ENCODE measurements at regions not wholly inside any gene's neighbourhood (a gene's known extent, or its start where the extent isn't known, plus 50 kb on each side); places are given as distances from the start of the nearest gene placed in this dataset.

DNA sequence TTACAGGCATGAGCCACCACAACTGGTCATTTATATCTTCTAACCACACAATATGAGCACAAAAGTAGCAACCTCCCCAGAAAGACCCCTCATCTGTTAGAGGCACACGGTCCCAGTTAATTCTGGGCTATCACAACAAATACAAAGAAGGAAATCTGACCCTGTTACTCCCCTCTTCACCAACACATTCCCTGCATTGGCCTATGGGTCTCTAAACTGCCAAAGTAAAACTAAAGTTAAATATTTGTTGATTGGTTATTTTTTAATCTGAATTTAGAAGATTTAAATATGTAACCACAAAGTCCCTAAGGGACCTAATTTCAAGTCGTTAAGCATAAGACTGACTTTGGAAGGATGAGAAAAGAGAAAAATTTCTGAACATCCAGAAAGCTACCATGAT lies 496.7 kb upstream of the NMUR2 start:
- DNase-seq (ENCODE audit: low read depth): no peak
- TF ChIP-seq, protein P1, sequence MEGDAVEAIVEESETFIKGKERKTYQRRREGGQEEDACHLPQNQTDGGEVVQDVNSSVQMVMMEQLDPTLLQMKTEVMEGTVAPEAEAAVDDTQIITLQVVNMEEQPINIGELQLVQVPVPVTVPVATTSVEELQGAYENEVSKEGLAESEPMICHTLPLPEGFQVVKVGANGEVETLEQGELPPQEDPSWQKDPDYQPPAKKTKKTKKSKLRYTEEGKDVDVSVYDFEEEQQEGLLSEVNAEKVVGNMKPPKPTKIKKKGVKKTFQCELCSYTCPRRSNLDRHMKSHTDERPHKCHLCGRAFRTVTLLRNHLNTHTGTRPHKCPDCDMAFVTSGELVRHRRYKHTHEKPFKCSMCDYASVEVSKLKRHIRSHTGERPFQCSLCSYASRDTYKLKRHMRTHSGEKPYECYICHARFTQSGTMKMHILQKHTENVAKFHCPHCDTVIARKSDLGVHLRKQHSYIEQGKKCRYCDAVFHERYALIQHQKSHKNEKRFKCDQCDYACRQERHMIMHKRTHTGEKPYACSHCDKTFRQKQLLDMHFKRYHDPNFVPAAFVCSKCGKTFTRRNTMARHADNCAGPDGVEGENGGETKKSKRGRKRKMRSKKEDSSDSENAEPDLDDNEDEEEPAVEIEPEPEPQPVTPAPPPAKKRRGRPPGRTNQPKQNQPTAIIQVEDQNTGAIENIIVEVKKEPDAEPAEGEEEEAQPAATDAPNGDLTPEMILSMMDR (IDR thresholded peaks at IDR 0.05; ENCODE audit: insufficient read depth, low read length): no peak
- H3K4me3 ChIP-seq (ENCODE audit: low read depth, low read length): no peak overlapping the region

DNA sequence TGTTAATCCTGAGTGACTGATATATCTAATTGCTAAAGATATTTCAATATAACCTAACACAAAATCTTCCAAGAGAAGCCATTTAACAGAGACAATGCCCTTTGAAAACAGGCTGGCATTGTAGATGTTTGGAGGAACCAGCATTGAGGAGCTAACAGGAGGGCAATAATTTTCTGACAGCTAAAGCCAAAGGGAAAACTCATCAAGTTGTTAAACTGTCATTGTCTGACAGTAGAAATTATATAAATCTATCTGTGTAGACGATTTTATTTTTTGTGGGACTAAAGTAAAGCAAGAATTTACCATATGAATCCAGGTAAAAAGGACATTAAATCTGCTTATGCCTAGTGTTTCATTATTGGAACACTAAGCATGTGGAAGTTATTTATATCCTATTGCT lies 500.2 kb upstream of the NMUR2 start:
- H3K4me3 ChIP-seq (ENCODE audit: low read depth, low read length): no peak overlapping the region
- TF ChIP-seq, protein P1 (IDR thresholded peaks at IDR 0.05; ENCODE audit: insufficient read depth, low read length): no peak
- DNase-seq (ENCODE audit: low read depth): no peak

GRCh38 chr5:152907488-152908245 lies 502.6 kb upstream of the NMUR2 start:
- TF ChIP-seq, protein P1 (IDR thresholded peaks at IDR 0.05; ENCODE audit: insufficient read depth, low read length): no peak
- DNase-seq (ENCODE audit: low read depth): no peak

DNA sequence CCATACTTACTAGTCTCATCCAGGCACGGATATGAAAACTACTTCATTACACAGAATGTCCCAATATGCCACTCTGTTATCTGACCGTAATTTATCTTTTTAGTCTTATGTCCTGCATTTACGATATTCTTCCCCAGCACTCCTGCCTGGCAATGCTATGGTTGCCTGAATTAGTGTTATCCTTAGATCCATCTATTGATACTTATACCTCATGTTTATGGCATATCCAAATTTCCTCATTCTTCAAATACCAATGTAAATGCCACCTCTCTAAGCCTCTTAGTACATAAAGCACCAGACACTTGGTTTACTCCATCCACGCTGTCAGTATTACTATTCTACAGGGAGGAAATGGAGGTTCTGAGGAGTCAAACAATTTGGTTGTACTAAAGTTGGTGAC lies 507.8 kb upstream of the NMUR2 start:
- TF ChIP-seq, protein P1 (IDR thresholded peaks at IDR 0.05; ENCODE audit: insufficient read depth, low read length): no peak
- H3K4me3 ChIP-seq (ENCODE audit: low read depth, low read length): no peak overlapping the region

More at GRCh38 chr5:152907488-152908245, 502.6 kb upstream of the NMUR2 start:
- no peak overlapping the region for H3K4me3 ChIP-seq (ENCODE audit: low read depth, low read length)

GRCh38 chr5:152932621-152933020 lies 527.5 kb upstream of the NMUR2 start:
- H3K4me3 ChIP-seq (ENCODE audit: low read depth, low read length): no peak overlapping the region
- TF ChIP-seq, protein P1 (IDR thresholded peaks at IDR 0.05; ENCODE audit: insufficient read depth, low read length): no peak
- DNase-seq (ENCODE audit: low read depth): no peak

More for the DNA sequence above, 507.8 kb upstream of the NMUR2 start:
- no peak for DNase-seq (ENCODE audit: low read depth)

DNA sequence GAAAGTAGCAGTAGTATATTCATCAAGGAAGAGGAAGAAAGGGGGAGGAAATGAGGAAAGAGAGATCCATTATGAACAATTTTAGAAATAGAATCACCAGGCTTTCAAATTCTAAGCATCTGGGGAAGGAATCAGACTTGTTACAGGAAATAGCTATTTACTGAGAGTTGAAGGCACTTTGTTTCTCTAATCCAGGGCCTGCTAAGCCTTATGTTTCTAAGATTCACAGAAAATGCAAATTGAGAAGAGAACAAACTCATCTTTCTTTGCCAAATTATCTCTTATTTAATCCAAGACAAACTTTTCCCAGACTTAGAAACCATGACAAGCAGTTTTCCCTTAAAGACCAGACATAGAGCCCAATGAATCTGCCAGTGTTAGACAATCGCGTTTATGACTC lies 528.0 kb upstream of the NMUR2 start:
- no peak overlapping the region for H3K4me3 ChIP-seq (ENCODE audit: low read depth, low read length)
- DNase-seq (ENCODE audit: low read depth): no peak
- TF ChIP-seq, protein P1 (IDR thresholded peaks at IDR 0.05; ENCODE audit: insufficient read depth, low read length): no peak

DNA sequence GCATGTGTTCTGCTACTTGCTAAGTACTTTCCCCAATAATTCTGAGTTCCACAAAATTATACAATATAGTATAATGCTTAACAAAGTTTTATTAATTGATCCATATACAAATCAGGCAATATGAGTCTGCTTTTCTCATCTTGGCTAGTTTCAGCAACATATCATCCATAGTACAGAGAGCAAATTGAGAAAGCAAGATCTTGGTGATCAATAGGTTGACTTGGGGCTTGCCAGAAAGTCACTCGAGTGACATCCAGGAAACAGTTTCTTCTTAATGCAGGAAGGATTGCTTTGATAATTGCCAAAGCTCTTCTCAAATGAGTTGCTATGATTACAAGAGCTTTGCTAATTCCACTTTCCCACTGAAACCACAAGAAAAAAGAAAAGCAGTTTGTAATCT lies 533.6 kb upstream of the NMUR2 start:
- no peak for DNase-seq (ENCODE audit: low read depth)
- TF ChIP-seq, protein P1 (IDR thresholded peaks at IDR 0.05; ENCODE audit: insufficient read depth, low read length): no peak
- no peak overlapping the region for H3K4me3 ChIP-seq (ENCODE audit: low read depth, low read length)
